HepG2 (cell line): ENCODE measurements at regions not wholly inside any gene's neighbourhood (a gene's known extent, or its start where the extent isn't known, plus 50 kb on each side); places are given as distances from the start of the nearest gene placed in this dataset.

Source experiments
- ATAC-seq: fragments of 200-7000 bp; cut with Tn5 transposase; 3 replicates; pipeline ENCODE4 v1.9.1; 2020; ENCODE audit warnings: mild to moderate bottlenecking, moderate library complexity
- BruUV-seq: library from RNA; stranded (reverse); fragments of 400-500 nt; replicated peaks from 2 replicates; lab custom pipeline; 2021; lab: Mats Ljungman, UMichigan
- CTCF ChIA-PET: fragments of 300-600 bp; formaldehyde crosslinking; extraction: SDS; loops from one replicate; lab custom pipeline; 2021; ENCODE audit warnings: low total read pairs, inconsistent platforms, low intra/inter-chr PET ratio; lab: Yijun Ruan, JAX
- POLR2A ChIA-PET: fragments of 350-600 bp; sonication (Branson Sonifier 250); formaldehyde crosslinking; loops from one replicate; lab custom pipeline; 2020; ENCODE audit warnings: antibody characterized with exemption, inconsistent platforms; lab: Yijun Ruan, JAX
- DNase-seq: peaks from one replicate; pipeline ENCODE4 v3.0.0-alpha.2; 2015; ENCODE audit warnings: low spot score
- FAIRE-seq: peaks from 3 replicates; lab custom pipeline; 2011; peaks lifted over from hg19 to GRCh38; lab: Jason Lieb, UNC
- H2AFZ ChIP-seq: one replicate; pipeline ENCODE4 v1.6.1; 2011; ENCODE audit warnings: low read length, inconsistent platforms
- H3K27ac ChIP-seq: fragments of 300-600 bp; 3 replicates; pipeline ENCODE4 v1.8.0; 2011; ENCODE audit warnings: mixed run types, mild to moderate bottlenecking, mixed read lengths, low read length, inconsistent platforms; ENCODE audit not compliant: insufficient read depth; ENCODE audit errors: extremely low read length
- H3K27me3 ChIP-seq, 2 experiments: fragments of 200-600 bp in 1 of 2; 2 replicates in 1 of 2; 3 replicates in 1 of 2; pipeline versions ENCODE4 v1.6.0 to v1.8.0; 2011; ENCODE audit warnings: low read length in 2 of 2, mild to moderate bottlenecking in 2 of 2, moderate library complexity in 2 of 2, inconsistent platforms in 1 of 2; ENCODE audit not compliant: insufficient read depth in 2 of 2, control insufficient read depth in 1 of 2
- H3K36me3 ChIP-seq, 2 experiments: fragments of 200-600 bp in 1 of 2; replicated peaks in 1 of 2; 2 replicates in 1 of 2; 3 replicates in 1 of 2; pipeline versions ENCODE4 v1.5.1 to v1.8.0; 2011; ENCODE audit warnings: low read length in 2 of 2, inconsistent platforms in 1 of 2; ENCODE audit not compliant: insufficient read depth in 2 of 2, control insufficient read depth in 1 of 2
- H3K4me1 ChIP-seq: 2 replicates; pipeline ENCODE4 v1.5.1; 2012; ENCODE audit warnings: low read length, inconsistent platforms; ENCODE audit not compliant: insufficient read depth
- H3K4me2 ChIP-seq: 2 replicates; pipeline ENCODE4 v1.6.0; 2011; ENCODE audit warnings: low read depth, low read length, inconsistent platforms
- H3K4me3 ChIP-seq, 3 experiments: fragments of 200-600 bp in 1 of 3; sonication (generic), shearing (Covaris generic) in 1 of 3; replicated peaks in 1 of 3; 2 replicates each; pipeline ENCODE4 v1.5.1; 2011 to 2016; ENCODE audit warnings: low read length in 3 of 3, inconsistent platforms in 2 of 3, low read depth in 2 of 3, mild to moderate bottlenecking in 2 of 3, control low read depth in 1 of 3, mixed read lengths in 1 of 3; ENCODE audit not compliant: insufficient read depth in 1 of 3
- H3K79me2 ChIP-seq: one replicate; pipeline ENCODE4 v1.6.1; 2011; ENCODE audit warnings: low read length, inconsistent platforms; ENCODE audit not compliant: insufficient read depth
- H3K9ac ChIP-seq: 2 replicates; pipeline ENCODE4 v1.6.0; 2011; ENCODE audit warnings: mild to moderate bottlenecking, low read depth, low read length, inconsistent platforms; ENCODE audit not compliant: insufficient read depth
- H3K9me3 ChIP-seq: 2 replicates; pipeline ENCODE4 v1.5.1; 2012; ENCODE audit warnings: mild to moderate bottlenecking, low read length
- H4K20me1 ChIP-seq: 2 replicates; pipeline ENCODE4 v1.6.0; 2011; ENCODE audit warnings: inconsistent platforms, mild to moderate bottlenecking, low read length, moderate library complexity; ENCODE audit not compliant: insufficient read depth
- CAMTA2 ChIP-seq: sonication (generic); formaldehyde crosslinking; IDR thresholded peaks from 2 replicates; pipeline ENCODE4 v1.4.0; 2020; ENCODE audit warnings: mild to moderate bottlenecking, missing genetic modification reagents, borderline replicate concordance
- FOXJ3 ChIP-seq: sonication (generic); formaldehyde crosslinking; IDR thresholded peaks from 2 replicates; pipeline ENCODE4 v1.4.0; 2020; ENCODE audit warnings: missing genetic modification reagents, mild to moderate bottlenecking, borderline replicate concordance
- NFKBIZ ChIP-seq: IDR thresholded peaks from 2 replicates; pipeline ENCODE4 v1.6.1; 2018; ENCODE audit warnings: missing genetic modification reagents, missing compliant biosample characterization
- SKI ChIP-seq: fragments of 450-650 bp; IDR thresholded peaks from one replicate; pipeline ENCODE4 v1.6.1; 2018; ENCODE audit warnings: mild to moderate bottlenecking; ENCODE audit not compliant: partially characterized antibody
- TCF7 ChIP-seq: sonication (generic); IDR thresholded peaks from 2 replicates; pipeline ENCODE4 v1.6.1; 2016; ENCODE audit warnings: antibody characterized with exemption, low read depth
- TEAD3 ChIP-seq: optimal IDR thresholded peaks from 2 replicates; pipeline ENCODE3; 2016; ENCODE audit warnings: borderline replicate concordance
- YEATS2 ChIP-seq: sonication (generic); formaldehyde crosslinking; IDR thresholded peaks from 2 replicates; pipeline ENCODE4 v1.4.0; 2020; ENCODE audit warnings: missing genetic modification reagents, borderline replicate concordance
- ZNF124 ChIP-seq: sonication (generic); formaldehyde crosslinking; IDR thresholded peaks from 2 replicates; pipeline ENCODE4 v1.4.0; 2020; ENCODE audit warnings: missing genetic modification reagents
- ZNF33A ChIP-seq: sonication (generic); formaldehyde crosslinking; IDR thresholded peaks from 2 replicates; pipeline ENCODE4 v1.5.1; 2020; ENCODE audit warnings: missing genetic modification reagents, mild to moderate bottlenecking, moderate library complexity, borderline replicate concordance
- ZNF382 ChIP-seq: sonication (generic); formaldehyde crosslinking; IDR thresholded peaks from 2 replicates; pipeline ENCODE4 v1.5.0; 2020; ENCODE audit warnings: missing genetic modification reagents, mild to moderate bottlenecking, borderline replicate concordance
- ZSCAN30 ChIP-seq: sonication (generic); formaldehyde crosslinking; IDR thresholded peaks from 2 replicates; pipeline ENCODE4 v1.5.0; 2020; ENCODE audit warnings: mild to moderate bottlenecking, missing genetic modification reagents
- WGBS: methylation state at CpG from one replicate; pipeline ENCODE4 v1.1.6; 2017; ENCODE audit warnings: low lambda C conversion rate; 5-methylcytosine and 5-hydroxymethylcytosine counted together
- in situ Hi-C: cut with HindIII; loops from 2 replicates; pipeline ENCODE4 v1.10.0; 2017; ENCODE audit warnings: low pct_unique_long_range_greater_than_20kb; ENCODE audit not compliant: extremely low pct_ligation_motif_present
- intact Hi-C: fragments of 100-400 bp; cut with micrococcal nuclease; formaldehyde crosslinking; loops from one replicate; pipeline ENCODE4 v1.10.0; 2022; ENCODE audit not compliant: unreplicated experiment
- TF ChIP-seq, protein P1 (sequence below): sonication (generic); formaldehyde crosslinking; IDR thresholded peaks from 2 replicates; pipeline ENCODE4 v1.8.0; 2022; ENCODE audit warnings: mild to moderate bottlenecking, missing genetic modification reagents, moderate library complexity
- TF ChIP-seq, protein P2 (sequence below), 2 experiments: sonication (generic) in 1 of 2; formaldehyde crosslinking in 1 of 2; IDR thresholded peaks; 2 replicates each; pipeline versions ENCODE4 v1.4.0 to v1.6.1; 2018 to 2020; ENCODE audit warnings: missing genetic modification reagents in 2 of 2, borderline replicate concordance in 1 of 2, low read depth in 1 of 2, mild to moderate bottlenecking in 1 of 2, missing biosample characterization in 1 of 2
- TF ChIP-seq, protein P3 (sequence below): sonication (generic); formaldehyde crosslinking; IDR thresholded peaks from 2 replicates; pipeline ENCODE4 v1.4.0; 2020; ENCODE audit warnings: low read depth, mild to moderate bottlenecking, missing genetic modification reagents
- TF ChIP-seq, protein P4 (sequence below): sonication (generic); formaldehyde crosslinking; IDR thresholded peaks from 2 replicates; pipeline ENCODE4 v1.4.0; 2020; ENCODE audit warnings: mild to moderate bottlenecking, missing genetic modification reagents, borderline replicate concordance
- TF ChIP-seq, protein P5 (sequence below): sonication (generic); formaldehyde crosslinking; IDR thresholded peaks from 2 replicates; pipeline ENCODE4 v1.5.1; 2020; ENCODE audit warnings: missing genetic modification reagents, mild to moderate bottlenecking, borderline replicate concordance

DNA sequence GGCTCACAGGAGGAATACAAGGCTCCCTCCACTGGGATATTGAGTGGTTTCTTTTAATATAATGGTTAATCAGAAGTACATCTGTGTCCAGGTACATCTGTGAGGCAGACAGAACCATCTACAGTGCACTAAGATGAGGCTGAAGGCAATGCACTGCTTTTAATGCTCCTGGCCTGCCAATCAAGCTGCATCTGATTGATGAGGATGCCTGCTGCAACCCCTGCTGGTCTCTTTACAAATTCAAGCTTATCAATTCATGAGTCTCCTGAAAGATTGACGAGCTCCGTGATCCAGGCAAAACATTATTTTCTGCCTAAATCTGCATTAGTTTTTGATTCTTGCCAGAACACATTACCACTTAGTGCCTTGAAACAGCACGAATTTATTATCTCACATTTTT lies 1139.1 kb downstream of the AACS start:
- Histone ChIP-seq H3K4me3 (no peak overlapping the region), H3K36me3 (no peaks in the 10 kb centered on the region), H4K20me1 (no peaks in the 10 kb centered on the region), H3K9ac (no peak overlapping the region), H3K4me1 (no peaks in the 10 kb centered on the region), H3K4me2 (no peak overlapping the region), H3K27ac (no peak overlapping the region), H3K9me3 (peaks cover 89% of the 10 kb centered on the region), H2AFZ (no peak overlapping the region), H3K27me3 (no peaks in the 10 kb centered on the region), H3K79me2 (no peaks in the 10 kb centered on the region)
- ChIA-PET POLR2A (no interaction called here), CTCF (no interaction called here)
- intact Hi-C loops (no loop called here), in situ Hi-C loops (no loop called here)
- 9% methylated on average over 3 of the region's 3 CpGs for WGBS
- DNase-seq: no peak
- TF ChIP-seq YEATS2 (no peak), ZNF124 (no peak), NFKBIZ (CRISPR knock-in tag) (no peak), ZSCAN30 (CRISPR knock-in tag) (no peak), FOXJ3 (CRISPR knock-in tag) (no peak), SKI (no peak), TCF7 (no peak), CAMTA2 (CRISPR knock-in tag) (no peak), ZNF33A (no peak), TEAD3 (CRISPR knock-in tag) (no peak), ZNF382 (CRISPR knock-in tag) (no peak)
- TF ChIP-seq, protein P1, sequence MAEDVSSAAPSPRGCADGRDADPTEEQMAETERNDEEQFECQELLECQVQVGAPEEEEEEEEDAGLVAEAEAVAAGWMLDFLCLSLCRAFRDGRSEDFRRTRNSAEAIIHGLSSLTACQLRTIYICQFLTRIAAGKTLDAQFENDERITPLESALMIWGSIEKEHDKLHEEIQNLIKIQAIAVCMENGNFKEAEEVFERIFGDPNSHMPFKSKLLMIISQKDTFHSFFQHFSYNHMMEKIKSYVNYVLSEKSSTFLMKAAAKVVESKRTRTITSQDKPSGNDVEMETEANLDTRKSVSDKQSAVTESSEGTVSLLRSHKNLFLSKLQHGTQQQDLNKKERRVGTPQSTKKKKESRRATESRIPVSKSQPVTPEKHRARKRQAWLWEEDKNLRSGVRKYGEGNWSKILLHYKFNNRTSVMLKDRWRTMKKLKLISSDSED (CRISPR knock-in tag): no peak
- TF ChIP-seq, protein P2, sequence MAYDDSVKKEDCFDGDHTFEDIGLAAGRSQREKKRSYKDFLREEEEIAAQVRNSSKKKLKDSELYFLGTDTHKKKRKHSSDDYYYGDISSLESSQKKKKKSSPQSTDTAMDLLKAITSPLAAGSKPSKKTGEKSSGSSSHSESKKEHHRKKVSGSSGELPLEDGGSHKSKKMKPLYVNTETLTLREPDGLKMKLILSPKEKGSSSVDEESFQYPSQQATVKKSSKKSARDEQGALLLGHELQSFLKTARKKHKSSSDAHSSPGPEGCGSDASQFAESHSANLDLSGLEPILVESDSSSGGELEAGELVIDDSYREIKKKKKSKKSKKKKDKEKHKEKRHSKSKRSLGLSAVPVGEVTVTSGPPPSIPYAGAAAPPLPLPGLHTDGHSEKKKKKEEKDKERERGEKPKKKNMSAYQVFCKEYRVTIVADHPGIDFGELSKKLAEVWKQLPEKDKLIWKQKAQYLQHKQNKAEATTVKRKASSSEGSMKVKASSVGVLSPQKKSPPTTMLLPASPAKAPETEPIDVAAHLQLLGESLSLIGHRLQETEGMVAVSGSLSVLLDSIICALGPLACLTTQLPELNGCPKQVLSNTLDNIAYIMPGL (CRISPR knock-in tag; IDR thresholded peaks at IDR 0.05; ENCODE audit: borderline replicate concordance in 1 of 2, low read depth in 1 of 2): no peak
- TF ChIP-seq, protein P3, sequence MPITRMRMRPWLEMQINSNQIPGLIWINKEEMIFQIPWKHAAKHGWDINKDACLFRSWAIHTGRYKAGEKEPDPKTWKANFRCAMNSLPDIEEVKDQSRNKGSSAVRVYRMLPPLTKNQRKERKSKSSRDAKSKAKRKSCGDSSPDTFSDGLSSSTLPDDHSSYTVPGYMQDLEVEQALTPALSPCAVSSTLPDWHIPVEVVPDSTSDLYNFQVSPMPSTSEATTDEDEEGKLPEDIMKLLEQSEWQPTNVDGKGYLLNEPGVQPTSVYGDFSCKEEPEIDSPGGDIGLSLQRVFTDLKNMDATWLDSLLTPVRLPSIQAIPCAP: no peak
- TF ChIP-seq, protein P4, sequence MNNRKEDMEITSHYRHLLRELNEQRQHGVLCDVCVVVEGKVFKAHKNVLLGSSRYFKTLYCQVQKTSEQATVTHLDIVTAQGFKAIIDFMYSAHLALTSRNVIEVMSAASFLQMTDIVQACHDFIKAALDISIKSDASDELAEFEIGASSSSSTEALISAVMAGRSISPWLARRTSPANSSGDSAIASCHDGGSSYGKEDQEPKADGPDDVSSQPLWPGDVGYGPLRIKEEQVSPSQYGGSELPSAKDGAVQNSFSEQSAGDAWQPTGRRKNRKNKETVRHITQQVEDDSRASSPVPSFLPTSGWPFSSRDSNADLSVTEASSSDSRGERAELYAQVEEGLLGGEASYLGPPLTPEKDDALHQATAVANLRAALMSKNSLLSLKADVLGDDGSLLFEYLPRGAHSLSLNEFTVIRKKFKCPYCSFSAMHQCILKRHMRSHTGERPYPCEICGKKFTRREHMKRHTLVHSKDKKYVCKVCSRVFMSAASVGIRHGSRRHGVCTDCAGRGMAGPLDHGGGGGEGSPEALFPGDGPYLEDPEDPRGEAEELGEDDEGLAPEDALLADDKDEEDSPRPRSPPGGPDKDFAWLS (CRISPR knock-in tag): no peak
- TF ChIP-seq, protein P5, sequence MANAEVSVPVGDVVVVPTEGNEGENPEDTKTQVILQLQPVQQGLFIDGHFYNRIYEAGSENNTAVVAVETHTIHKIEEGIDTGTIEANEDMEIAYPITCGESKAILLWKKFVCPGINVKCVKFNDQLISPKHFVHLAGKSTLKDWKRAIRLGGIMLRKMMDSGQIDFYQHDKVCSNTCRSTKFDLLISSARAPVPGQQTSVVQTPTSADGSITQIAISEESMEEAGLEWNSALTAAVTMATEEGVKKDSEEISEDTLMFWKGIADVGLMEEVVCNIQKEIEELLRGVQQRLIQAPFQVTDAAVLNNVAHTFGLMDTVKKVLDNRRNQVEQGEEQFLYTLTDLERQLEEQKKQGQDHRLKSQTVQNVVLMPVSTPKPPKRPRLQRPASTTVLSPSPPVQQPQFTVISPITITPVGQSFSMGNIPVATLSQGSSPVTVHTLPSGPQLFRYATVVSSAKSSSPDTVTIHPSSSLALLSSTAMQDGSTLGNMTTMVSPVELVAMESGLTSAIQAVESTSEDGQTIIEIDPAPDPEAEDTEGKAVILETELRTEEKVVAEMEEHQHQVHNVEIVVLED: no peak
- ATAC-seq: no peak
- BruUV-seq: no TSS peak
- no peak for FAIRE-seq
